ENCODE measurements at regions not wholly inside any gene's neighbourhood (a gene's known extent, or its start where the extent isn't known, plus 50 kb on each side); places are given as distances from the start of the nearest gene placed in this dataset.

DNA sequence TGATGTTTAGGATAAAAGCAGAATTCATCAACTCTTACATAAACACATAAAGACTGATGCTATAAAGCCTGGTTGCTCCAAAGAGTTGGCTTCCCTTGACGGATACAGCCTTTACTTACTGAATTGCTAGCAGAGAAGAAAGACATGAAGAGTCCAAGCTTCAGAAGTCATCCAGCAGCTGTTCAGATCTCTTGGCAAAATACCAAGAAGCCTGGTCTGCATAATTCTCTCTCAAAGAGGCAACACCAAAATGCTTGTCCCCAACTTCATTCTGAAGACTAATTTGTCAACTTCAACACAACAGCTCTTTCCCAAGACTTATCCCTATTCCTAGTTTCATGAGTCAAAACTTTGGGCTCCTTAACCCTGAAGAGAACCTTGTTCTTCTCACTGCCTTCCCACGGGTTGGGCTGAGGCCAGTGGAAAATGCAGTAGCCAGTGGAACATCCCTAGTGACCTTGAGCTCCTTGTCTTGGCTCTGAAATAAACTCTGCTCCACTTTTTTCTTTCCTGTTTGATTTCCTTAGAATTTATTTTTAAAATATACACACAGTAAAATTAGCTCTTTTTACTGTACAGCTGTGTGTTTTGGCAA lies 119.2 kb upstream of the THBS1 start:
- no peak for DNase-seq

DNA sequence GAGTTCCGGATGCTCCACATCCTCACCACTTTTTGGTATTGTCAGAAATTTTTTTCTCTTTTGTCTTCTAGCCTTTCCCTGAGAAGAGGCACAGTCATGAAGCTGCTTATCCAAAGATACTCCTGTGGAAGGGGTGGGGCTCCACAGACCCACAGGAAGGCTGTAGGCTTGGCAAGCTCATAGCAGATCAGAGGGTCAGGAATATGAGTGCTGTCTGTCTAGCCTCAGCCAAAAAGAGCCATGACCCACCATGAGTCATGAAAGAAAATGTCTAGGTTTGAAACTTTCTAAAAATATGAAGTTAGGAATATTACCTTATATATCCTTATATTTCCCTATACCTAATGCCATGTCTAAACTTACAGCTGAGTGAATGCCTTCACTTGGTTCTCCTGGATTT lies 118.2 kb upstream of the THBS1 start:
- no peak for DNase-seq

DNA sequence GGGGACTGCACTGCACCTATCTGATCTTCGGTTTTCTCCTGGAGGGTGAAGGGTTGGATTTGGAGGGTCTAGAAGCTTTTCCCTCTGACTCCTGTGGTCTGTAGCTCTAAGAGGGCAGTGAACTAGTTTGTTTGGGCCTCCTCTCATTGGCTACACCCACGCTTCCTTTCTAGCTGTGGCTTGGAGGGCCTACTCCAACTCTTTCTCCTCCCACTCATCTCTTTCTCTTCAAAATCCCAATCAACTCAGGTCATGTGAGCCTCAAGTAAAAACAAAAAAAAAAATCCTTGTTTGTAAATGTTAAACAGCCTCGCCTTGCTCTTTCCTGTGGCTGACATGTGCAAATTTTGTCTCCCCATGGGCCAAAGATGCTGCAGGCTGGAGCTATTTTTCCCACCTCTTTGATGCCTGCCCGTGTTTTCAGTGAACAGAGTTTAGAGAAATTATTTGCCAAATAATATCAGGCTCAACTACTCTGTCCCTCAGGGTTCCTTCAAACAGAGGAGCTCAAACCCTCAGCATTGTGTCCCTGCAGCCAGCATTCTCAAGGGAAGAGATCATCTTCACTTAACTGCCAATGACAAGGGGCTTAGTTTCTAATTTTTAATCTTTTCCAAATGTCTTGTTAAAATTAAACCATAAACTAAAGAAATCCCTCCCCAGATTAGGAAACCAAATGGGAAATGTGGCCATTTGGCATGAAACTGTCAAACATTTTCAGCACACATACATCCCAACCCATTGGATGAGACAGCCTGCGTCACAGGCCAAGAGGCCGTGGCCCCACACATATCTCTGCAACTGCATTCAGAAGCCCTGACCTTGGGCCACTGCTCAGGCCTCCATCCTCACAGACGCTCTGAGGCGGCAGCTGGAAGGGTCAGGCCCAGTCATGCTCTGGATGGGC lies 114.8 kb upstream of the THBS1 start:
- DNase-seq: no peak

DNA sequence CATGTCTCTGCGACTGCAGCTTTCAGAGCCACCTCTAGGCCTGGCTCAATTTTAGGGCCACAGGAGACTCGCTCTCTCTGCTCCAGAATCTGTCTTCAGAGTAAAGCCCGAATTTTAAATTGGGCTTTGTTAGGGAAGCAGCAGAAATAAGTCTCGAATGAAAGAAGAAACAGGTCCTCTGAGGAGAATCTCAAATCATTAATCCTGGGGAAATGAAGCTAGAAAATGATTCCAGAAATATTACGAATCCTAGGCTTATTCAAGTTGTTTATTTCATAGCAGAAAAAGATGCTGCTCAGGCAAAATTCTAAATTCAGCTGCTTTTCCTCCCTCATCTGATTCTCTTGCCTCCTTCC lies 114.2 kb upstream of the THBS1 start:
- DNase-seq: no peak

DNA sequence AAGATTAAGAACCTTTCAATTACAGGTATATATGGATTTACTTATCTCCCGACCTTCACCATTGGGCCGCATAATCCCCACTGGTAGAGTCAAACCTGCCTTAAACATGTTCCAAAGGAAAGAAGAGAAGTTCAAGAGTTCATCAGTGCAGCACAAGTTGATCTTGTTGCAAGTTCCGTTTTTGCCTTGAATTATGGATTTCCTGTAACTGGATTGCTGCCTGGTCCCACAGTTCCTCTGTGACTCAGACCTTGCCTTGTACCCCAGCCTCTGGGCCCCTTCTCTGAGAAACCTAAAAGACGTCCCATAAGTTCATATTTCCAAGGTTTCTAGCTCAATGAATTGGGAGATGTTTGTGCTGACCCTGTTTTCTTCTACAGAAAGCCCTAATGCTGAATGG lies 112.5 kb upstream of the THBS1 start:
- DNase-seq: no peak

DNA sequence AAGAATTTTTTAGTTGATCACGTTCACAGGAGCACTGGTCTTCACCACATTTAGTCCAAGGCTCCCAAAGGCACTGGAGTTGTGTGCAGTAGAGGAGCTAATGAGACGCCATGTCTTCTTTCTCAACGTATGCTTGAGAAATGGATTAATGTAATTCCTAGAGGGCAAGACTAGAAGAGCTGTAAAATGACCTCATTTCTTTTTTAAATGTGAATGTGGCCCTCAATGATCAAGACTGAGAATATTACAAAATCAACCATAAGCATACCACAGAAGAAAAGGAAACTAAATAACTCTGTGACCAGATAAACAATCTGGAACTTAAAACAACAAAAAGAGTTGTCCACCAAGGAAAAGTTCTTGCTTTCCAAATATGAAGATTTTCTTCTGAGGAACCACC lies 112.1 kb upstream of the THBS1 start:
- no peak for DNase-seq

DNA sequence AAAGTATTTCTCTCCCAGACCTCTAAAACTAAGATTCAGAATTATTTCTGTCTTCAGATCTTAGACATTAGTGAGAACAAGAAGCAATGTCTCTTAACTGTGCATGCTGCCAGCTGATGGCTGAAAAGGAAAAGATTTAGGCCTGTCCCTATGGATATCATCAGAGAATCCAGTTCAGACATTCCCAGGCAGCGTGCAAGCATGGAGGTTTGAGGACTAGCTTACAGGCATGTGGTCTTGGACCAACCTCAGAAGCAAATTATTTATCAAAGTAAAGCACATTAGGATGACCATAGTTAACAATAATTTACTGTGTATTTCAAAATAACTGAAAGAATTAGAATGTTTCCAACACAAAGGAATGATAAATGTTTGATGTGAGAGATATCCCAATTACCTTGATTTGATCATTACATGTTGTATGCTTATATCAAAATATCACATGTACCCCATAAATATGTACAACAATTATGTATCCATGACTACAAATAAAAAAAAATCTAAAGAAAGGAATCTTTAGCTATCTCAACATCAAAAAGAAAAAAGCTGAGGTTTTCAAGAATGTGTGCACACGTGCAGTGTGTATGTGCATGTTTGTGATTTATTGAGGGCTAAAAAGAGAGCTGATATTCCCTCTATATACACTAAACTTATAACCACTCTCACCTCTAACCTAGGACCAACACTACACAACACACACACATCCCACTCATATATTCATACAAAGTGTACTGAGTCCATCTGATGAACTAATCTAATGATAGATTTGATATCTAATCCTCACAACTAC lies 108.9 kb upstream of the THBS1 start:
- no peak for DNase-seq

DNA sequence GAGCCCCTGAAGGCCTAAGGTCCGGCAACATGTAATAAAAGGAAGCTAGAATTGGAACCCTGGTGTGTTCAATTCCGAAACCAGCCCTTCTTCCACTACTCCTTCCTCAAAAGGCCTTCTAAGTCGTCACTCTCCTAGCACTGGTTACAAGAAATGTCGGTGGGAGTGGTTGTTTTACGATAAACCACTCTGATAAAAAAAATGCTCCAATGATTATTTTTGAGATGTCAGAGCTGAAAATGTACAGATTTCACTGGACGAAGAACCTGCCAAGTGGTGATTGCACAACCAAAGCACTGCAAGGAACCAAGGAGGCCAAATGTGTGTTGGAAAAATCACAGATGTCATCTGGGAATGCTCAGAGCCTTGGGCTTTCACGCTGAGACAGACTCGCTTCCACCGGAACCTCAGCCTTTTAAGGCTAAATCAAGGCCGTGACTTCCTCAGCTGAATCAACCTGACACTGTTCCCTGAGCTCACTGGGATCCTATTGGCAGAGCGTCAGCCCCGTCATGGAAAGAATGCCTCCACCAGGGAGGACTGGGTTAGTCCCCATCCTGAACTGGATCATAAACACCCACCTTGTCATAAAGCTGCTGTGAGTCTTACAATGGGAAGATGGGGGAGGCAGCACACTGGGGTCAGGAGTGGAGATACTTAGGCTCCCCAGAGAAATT lies 108.1 kb upstream of the THBS1 start:
- DNase-seq: no peak

DNA sequence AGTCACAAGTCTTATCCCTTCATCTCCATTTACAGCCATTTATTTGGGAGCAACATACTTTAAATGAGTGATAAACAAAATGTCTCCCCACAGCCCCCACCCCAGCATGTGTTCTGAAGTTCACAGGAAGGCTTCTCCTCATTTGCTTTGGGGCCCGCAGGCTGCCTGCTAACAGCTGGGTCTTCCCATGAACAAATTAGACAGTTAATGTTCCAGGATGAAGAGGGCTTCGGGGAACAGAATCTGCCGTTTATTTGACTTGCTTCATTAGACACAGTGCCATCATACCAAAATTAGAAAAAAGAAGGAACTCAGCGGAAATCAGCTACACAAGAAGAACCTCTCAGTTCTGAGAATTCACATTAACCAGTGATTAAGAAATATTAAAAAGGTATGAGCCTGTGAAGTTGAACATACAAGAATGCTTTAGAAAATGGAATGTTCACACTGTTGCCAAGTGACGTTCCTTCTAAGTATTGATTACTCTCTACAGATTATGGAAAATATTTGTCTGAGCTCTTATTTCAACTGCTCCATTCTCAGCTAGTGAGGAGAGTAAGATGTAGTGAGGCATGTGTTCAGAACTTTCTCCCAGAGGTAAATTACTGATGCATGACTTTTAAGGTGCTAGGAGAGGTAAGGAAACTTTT lies 107.5 kb upstream of the THBS1 start:
- DNase-seq: no peak

DNA sequence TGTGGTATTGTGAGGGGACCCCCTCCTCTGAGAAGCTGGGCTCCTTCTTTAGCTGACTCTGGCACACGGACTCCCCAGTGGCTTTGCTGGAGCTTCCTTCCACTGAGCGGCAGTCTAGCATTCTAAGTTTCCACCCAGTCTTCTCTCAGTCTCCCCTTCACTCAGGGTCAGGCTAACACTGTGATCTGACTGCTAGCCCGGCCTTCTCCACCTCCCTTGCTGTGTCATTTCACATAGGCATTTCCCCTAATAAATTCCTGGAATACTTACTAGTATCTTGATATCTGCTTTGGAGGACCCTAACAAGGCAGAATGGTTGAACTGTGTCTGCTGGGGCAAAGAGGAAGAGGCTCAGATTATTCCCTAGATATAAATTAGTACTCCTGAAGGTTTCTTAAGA lies 106.2 kb upstream of the THBS1 start:
- no peak for DNase-seq

DNA sequence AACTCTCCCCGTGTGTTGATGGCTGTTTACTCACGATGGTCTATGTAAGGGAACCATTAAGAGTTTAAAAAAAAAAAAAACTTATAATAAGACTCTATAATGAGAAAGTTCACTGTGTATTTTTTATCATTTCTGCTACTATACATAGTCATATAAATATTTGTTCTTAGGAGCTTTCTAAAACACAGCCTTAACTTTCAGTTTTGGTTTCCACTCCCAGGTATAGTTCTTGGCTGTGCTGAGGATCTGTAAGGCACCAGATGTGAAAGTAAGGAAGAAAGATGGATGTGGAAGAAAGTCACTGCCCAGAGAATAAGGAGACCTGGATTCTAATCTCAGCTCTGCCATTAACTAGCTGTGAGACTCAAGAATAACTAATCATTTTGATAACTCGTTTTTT lies 101.9 kb upstream of the THBS1 start:
- DNase-seq: peak in 1 of 5 experiments; percentile 23

DNA sequence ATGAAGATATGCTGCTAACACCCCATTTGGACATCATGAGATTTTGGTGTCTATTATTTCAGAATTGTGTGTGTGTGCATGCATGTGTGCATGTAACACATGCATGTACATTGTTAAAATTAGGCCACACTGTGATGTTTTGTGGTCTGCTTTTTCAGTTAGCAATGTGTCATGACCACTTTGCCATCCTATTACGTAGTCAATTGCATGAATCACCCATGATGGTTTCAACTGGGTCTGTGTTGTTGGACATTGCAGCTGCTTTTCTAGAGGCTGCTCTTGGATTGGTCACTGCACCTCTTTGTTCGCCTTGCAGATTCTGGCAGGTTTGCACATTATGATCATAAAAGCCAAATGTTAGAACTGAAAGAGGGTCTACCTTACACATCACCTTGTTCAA lies 101.0 kb upstream of the THBS1 start:
- no peak for DNase-seq

DNA sequence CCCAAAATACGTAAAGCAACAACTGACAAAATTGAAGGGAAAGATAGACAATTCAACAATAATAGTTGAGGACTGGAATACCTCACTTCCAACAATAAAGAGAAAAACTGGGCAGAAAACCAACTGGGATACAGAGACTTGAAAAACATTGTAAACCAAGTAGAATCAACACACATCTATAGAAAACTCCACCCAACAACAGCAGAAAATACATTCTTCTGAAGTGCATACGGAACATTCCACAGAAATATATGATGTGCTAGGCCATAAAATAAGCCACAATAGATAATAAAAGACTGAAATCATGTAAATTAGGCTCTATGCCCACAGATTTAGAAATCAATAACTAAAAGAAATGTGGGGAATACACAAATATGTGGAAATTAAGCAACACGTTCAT lies 98.4 kb upstream of the THBS1 start:
- no peak for DNase-seq

DNA sequence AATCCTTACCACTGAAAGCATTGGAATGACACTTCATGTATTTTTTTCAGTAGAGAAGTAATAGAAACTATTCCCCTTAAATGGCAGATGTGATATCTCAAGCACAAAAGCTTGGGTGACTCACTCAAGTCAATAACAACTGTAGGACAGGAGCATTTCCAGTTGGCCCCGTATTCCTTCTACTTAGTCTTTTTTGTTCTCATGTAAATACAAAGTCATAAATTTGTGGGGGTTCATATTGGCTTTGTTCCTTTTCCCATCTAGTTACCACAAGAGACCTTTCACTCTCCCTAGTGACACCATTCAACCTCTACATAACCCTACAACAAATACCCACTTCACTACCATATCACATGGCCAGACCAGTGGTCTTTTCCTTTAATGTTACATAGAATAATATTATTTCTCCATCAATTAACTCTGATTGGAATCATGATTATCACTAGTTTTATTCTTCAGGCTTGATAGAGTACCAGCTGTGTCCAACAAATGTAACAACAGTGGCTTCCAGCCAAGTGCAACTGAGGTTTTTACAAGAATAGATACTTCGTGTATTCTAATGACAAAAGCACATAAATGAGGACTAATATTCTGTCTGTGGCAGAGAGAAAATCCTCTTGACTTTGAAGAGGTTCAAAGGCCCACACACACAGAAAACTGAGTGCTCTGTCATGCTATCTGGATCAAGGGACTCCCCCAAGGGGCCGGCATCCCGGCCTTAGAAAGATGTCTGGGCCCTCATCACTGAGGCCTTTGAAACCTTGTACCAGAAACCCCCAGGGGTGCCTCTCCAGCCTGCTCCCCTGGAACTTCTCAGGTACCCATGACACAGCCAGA lies 94.0 kb upstream of the THBS1 start:
- no peak for DNase-seq

DNA sequence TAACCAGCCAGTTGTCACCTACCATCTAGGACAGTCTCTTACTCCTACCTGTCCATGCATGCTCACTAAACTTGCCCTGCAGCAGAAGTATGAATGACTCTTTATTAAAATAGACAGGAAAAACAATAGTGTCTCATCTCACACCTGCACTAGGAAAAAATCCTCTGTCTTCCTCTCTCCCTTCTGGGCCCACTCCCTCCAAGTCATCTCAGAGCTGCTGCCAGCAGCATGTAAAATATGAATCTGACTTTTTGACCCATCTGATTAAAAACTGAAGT lies 93.5 kb upstream of the THBS1 start:
- no peak for DNase-seq

DNA sequence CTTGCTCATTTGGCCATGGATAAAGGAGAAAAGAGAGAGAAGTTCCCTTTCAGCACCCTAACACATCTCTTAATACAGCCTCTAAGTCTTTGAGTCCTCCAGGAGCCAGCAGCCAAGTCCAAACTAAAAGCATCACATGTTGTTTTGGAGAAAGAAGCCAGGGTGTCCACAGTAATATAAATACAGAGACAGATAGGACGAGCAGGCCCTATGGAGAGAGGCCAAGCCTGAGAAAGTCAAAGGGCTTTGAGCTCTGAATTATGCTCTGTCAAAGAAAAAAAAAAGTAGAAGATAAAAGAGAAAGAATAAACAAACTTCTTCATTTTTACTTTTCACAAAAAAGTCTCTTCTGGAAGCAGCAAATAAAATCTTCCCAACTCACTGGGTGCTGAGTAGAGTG lies 92.4 kb upstream of the THBS1 start:
- DNase-seq: no peak

DNA sequence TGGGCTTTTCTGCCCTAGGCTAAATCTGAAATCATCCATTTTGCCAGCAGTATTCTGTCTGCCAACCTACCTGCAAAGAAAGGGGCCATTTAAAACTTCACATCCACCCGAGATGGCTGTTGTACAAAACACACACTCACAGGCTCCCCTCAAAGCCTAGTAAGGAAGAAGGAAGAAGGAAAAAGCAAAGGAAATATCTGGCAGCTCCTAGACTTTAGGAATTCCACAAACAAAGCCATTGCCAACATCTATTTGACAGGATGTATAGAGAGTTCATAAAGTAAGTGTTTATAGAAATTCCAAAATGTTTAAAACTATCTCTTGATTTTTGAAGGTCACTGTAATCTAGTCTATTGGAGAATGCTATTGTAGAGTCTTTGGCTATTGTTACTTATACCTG lies 91.9 kb upstream of the THBS1 start:
- DNase-seq: no peak

DNA sequence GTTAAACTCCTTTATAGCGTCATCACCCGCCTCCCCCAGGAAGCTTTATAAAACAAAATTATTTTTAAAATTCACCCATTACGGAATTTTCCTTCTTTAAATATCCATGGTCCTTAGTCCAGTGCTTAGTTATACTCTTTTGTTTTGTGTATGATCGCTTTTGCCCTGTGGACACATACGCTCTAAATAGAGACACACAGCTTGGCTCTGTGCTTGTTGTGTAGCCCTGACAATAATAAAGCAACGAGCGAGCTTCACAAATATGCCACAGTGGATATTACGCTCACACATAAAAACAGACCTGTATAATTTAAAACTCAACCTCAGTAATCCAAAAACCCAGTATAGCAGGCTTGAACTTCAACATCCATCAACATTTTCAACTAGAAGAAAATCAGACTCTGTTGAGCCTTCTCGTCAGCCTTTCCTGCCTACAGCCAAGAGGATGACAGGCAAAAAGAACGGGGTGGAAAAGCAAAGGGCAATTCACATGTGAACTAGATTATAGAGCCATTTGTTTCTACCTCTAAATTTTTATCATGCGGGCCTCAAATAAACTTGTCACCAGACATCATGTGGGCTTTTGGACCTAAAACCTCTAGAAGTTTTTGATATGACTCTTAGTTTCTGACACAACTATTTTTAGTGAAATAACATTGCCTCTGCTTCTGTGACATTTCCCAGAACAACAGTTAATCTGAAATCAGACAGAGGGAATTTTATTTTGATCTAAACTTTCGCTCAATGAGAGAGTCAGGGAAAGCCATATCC lies 89.6 kb upstream of the THBS1 start:
- DNase-seq: no peak

DNA sequence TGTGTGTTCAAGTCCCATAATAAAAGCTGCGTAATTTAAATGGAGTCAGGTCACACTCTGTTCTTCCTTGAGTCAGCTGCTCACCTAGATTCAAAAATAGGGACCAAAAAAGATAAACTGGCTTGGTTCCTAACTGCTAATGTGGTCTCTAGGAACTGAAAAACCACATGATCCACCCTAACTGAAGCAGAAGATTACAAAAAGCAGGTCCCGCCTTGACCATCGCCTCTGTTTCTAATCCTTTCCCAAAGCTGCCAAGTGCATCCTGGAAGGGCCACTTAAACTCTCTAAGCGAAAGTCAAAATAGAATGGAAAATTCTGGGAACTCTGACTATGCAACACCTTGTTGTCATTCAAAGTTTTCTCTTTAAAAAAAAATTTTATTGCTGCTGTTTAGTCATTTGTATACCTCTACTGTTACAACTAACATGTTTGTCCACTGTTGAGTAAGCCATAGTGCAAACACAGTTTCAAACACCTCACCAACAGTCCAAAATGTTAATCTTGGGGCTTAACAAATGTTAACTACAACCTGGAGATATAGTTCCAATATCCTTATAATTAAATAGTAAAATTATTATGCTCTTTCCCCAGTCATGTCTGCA lies 88.9 kb upstream of the THBS1 start:
- no peak for DNase-seq

DNA sequence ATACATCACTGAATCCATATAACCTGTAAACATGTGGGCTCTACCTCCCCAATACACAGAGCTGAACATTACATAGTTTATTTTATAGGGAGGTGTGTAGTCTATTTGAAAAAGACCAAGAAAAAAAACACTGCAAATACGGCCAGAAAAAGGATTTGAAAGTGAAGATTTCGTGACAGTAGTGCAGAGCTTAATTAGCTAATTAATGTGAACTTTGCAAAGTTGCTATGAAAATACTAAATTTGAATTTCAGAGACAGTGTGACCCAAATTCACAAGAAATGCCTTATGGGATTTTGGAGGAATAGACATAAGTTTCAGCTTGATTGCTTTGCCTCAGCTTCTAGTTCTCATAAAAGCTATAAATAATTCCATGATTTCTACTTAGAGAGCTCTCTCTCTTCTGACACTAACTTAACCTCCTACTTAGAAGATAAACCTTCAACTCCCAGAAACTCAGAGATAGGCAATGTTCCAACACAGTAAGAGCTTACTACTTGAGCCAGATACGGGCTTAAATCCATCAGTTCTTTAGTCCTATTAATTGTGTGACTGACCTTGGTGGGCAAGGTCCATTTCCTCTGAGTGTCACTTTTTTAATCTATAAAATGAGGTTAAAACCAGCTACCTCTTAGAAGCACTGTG lies 87.3 kb upstream of the THBS1 start:
- no peak for DNase-seq

Data from T-helper 2 cell (primary cell).